ENCODE measurements at regions not wholly inside any gene's neighbourhood (a gene's known extent, or its start where the extent isn't known, plus 50 kb on each side); places are given as distances from the start of the nearest gene placed in this dataset.
"Not testable (repeated sequence)": the region's sequence is repeated elsewhere in the genome, so short reads cannot be mapped to it uniquely, and the experiment has no call there.

- H3K4me3 ChIP-seq (ENCODE audit: low read depth, low read length) = not testable (repeated sequence)
Observed at GRCh38 chr1:117314951-117315350, 52.3 kb upstream of the MAN1A2 start.

GRCh38 chr1:117313555-117313954 lies 53.7 kb upstream of the MAN1A2 start:
- no peak overlapping the region for H3K4me3 ChIP-seq (ENCODE audit: low read depth, low read length)
- no peak for DNase-seq (ENCODE audit: low read depth)

More at GRCh38 chr1:117314951-117315350, 52.3 kb upstream of the MAN1A2 start:
- not testable (repeated sequence) for DNase-seq (ENCODE audit: low read depth)

- H3K4me3 ChIP-seq (ENCODE audit: low read depth, low read length) = no peak overlapping the region
- DNase-seq (ENCODE audit: low read depth) = no peak
Observed at GRCh38 chr1:117312453-117313138, 54.7 kb upstream of the MAN1A2 start.

GRCh38 chr1:117308311-117308916 lies 58.8 kb upstream of the MAN1A2 start:
- no peak overlapping the region for H3K4me3 ChIP-seq (ENCODE audit: low read depth, low read length)
- no peak for DNase-seq (ENCODE audit: low read depth)

GRCh38 chr1:117301901-117302300 lies 65.3 kb upstream of the MAN1A2 start:
- DNase-seq (ENCODE audit: low read depth) = no peak
- no peak overlapping the region for H3K4me3 ChIP-seq (ENCODE audit: low read depth, low read length)

GRCh38 chr1:117300183-117300582 lies 67.1 kb upstream of the MAN1A2 start:
- H3K4me3 ChIP-seq (ENCODE audit: low read depth, low read length); DNase-seq (ENCODE audit: low read depth): not testable (repeated sequence)

GRCh38 chr1:117295001-117295400 lies 72.2 kb upstream of the MAN1A2 start:
- no peak for DNase-seq (ENCODE audit: low read depth)
- no peak overlapping the region for H3K4me3 ChIP-seq (ENCODE audit: low read depth, low read length)

GRCh38 chr1:117290890-117291289 lies 76.4 kb upstream of the MAN1A2 start:
- H3K4me3 ChIP-seq (ENCODE audit: low read depth, low read length) = no peak overlapping the region
- DNase-seq (ENCODE audit: low read depth) = no peak

GRCh38 chr1:117289316-117289870 lies 77.9 kb upstream of the MAN1A2 start:
- no peak for DNase-seq (ENCODE audit: low read depth)
- H3K4me3 ChIP-seq (ENCODE audit: low read depth, low read length) = no peak overlapping the region

GRCh38 chr1:117286562-117286961 lies 75.8 kb upstream of the VTCN1 start:
- DNase-seq (ENCODE audit: low read depth) = no peak
- H3K4me3 ChIP-seq (ENCODE audit: low read depth, low read length) = no peak overlapping the region

- H3K4me3 ChIP-seq (ENCODE audit: low read depth, low read length) = no peak overlapping the region
Observed at GRCh38 chr1:117286145-117286544, 75.4 kb upstream of the VTCN1 start.

GRCh38 chr1:117284399-117285215 lies 73.9 kb upstream of the VTCN1 start:
- no peak overlapping the region for H3K4me3 ChIP-seq (ENCODE audit: low read depth, low read length)
- peak; percentile 28 for DNase-seq (ENCODE audit: low read depth)

More at GRCh38 chr1:117286145-117286544, 75.4 kb upstream of the VTCN1 start:
- DNase-seq (ENCODE audit: low read depth) = no peak

GRCh38 chr1:117278531-117278930 lies 67.8 kb upstream of the VTCN1 start:
- no peak overlapping the region for H3K4me3 ChIP-seq (ENCODE audit: low read depth, low read length)
- no peak for DNase-seq (ENCODE audit: low read depth)

GRCh38 chr1:117275055-117275454 lies 64.3 kb upstream of the VTCN1 start:
- H3K4me3 ChIP-seq (ENCODE audit: low read depth, low read length) = no peak overlapping the region
- no peak for DNase-seq (ENCODE audit: low read depth)

GRCh38 chr1:117271959-117272358 lies 61.2 kb upstream of the VTCN1 start:
- DNase-seq (ENCODE audit: low read depth) = no peak
- no peak overlapping the region for H3K4me3 ChIP-seq (ENCODE audit: low read depth, low read length)

- no peak overlapping the region for H3K4me3 ChIP-seq (ENCODE audit: low read depth, low read length)
- DNase-seq (ENCODE audit: low read depth) = no peak
Observed at GRCh38 chr1:117271129-117271528, 60.4 kb upstream of the VTCN1 start.

- DNase-seq (ENCODE audit: low read depth) = no peak
- no peak overlapping the region for H3K4me3 ChIP-seq (ENCODE audit: low read depth, low read length)
Observed at GRCh38 chr1:117270679-117271078, 60.0 kb upstream of the VTCN1 start.

GRCh38 chr1:117268535-117269455 lies 58.1 kb upstream of the VTCN1 start:
- DNase-seq (ENCODE audit: low read depth) = no peak
- H3K4me3 ChIP-seq (ENCODE audit: low read depth, low read length) = no peak overlapping the region

- DNase-seq (ENCODE audit: low read depth) = no peak
- no peak overlapping the region for H3K4me3 ChIP-seq (ENCODE audit: low read depth, low read length)
Observed at GRCh38 chr1:117267232-117267774, 56.6 kb upstream of the VTCN1 start.
